MM.1S (cell line): ENCODE measurements at regions not wholly inside any gene's neighbourhood (a gene's known extent, or its start where the extent isn't known, plus 50 kb on each side); places are given as distances from the start of the nearest gene placed in this dataset.

Experiments
- DNase-seq: peaks from one replicate; pipeline ENCODE4 v3.0.0-alpha.2; 2015
- H2AFZ ChIP-seq: fragments of 300-600 bp; sonication (generic); 2 replicates; pipeline ENCODE4 v1.6.0; 2016; ENCODE audit warnings: antibody characterized with exemption, low read length
- H3F3A ChIP-seq: fragments of 300-600 bp; sonication (generic); 2 replicates; pipeline ENCODE4 v1.6.1; 2016; ENCODE audit warnings: mild to moderate bottlenecking, antibody characterized with exemption, low read length, moderate library complexity, mixed read lengths; ENCODE audit not compliant: insufficient read depth
- H3K27ac ChIP-seq: fragments of 300-600 bp; sonication (generic); 2 replicates; pipeline ENCODE4 v1.5.1; 2016; ENCODE audit warnings: mild to moderate bottlenecking, low read length
- H3K27me3 ChIP-seq: fragments of 300-600 bp; sonication (generic); replicated peaks from 2 replicates; pipeline ENCODE4 v1.6.0; 2016; ENCODE audit warnings: low read length; ENCODE audit not compliant: insufficient read depth
- H3K36me3 ChIP-seq: fragments of 300-600 bp; sonication (generic); replicated peaks from 2 replicates; pipeline ENCODE4 v1.6.1; 2016; ENCODE audit warnings: mild to moderate bottlenecking, low read length, mixed read lengths; ENCODE audit not compliant: insufficient read depth
- H3K4me1 ChIP-seq: fragments of 300-600 bp; sonication (generic); 2 replicates; pipeline ENCODE4 v1.6.1; 2016; ENCODE audit warnings: low read length, mixed read lengths
- H3K4me2 ChIP-seq: fragments of 300-600 bp; sonication (generic); 2 replicates; pipeline ENCODE4 v1.6.0; 2016; ENCODE audit warnings: low read depth, low read length
- H3K4me3 ChIP-seq: fragments of 300-600 bp; sonication (generic); 2 replicates; pipeline ENCODE4 v1.5.1; 2016; ENCODE audit warnings: low read length, mixed read lengths
- H3K79me2 ChIP-seq: fragments of 300-600 bp; sonication (generic); 2 replicates; pipeline ENCODE4 v1.6.1; 2016; ENCODE audit warnings: mixed run types, low read length, mixed read lengths
- H3K9ac ChIP-seq: fragments of 300-600 bp; sonication (generic); 2 replicates; pipeline ENCODE4 v1.6.1; 2016; ENCODE audit warnings: low read length, mixed read lengths
- H3K9me2 ChIP-seq: fragments of 300-600 bp; sonication (generic); replicated peaks from 2 replicates; pipeline ENCODE4 v1.6.1; 2016; ENCODE audit warnings: mild to moderate bottlenecking, low read length, mixed read lengths; ENCODE audit not compliant: insufficient read depth
- H3K9me3 ChIP-seq: fragments of 300-600 bp; sonication (generic); replicated peaks from 2 replicates; pipeline ENCODE4 v1.6.1; 2016; ENCODE audit warnings: mild to moderate bottlenecking, low read length, mixed read lengths; ENCODE audit not compliant: insufficient read depth
- H4K20me1 ChIP-seq: fragments of 300-600 bp; sonication (generic); 2 replicates; pipeline ENCODE4 v1.6.1; 2016; ENCODE audit warnings: mild to moderate bottlenecking, low read length, moderate library complexity, mixed read lengths; ENCODE audit not compliant: insufficient read depth
- CTCF ChIP-seq: fragments of 300-600 bp; sonication (generic); IDR thresholded peaks from 2 replicates; pipeline ENCODE4 v1.5.1; 2016; ENCODE audit warnings: antibody characterized with exemption, low read length, mixed read lengths
- EZH2 ChIP-seq: fragments of 300-600 bp; sonication (generic); optimal IDR thresholded peaks from 2 replicates; pipeline ENCODE3; 2017; ENCODE audit warnings: low read depth, mild to moderate bottlenecking, antibody characterized with exemption, low read length, mixed read lengths
- EZH2phosphoT487 ChIP-seq: fragments of 300-600 bp; sonication (generic); IDR thresholded peaks from 2 replicates; pipeline ENCODE4 v1.6.1; 2018; ENCODE audit warnings: antibody characterized with exemption, low read length

GRCh38 chr1:30419831-30420230 is 303.6 kb downstream of the MATN1 start:
- H4K20me1 ChIP-seq: no peaks in the 10 kb centered on the region
- H3K4me1 ChIP-seq: no peaks in the 10 kb centered on the region
- H3K9ac ChIP-seq: no peak overlapping the region
- H3K4me3 ChIP-seq: no peak overlapping the region
- H2AFZ ChIP-seq: no peak overlapping the region
- peaks cover 93% of the 10 kb centered on the region for H3K27me3 ChIP-seq
- H3K9me2 ChIP-seq: no peaks in the 10 kb centered on the region
- no peak overlapping the region for H3K27ac ChIP-seq
- no peaks in the 10 kb centered on the region for H3K9me3 ChIP-seq
- no peak for TF ChIP-seq EZH2
- TF ChIP-seq CTCF: no peak
- no peak for TF ChIP-seq EZH2phosphoT487
- no peaks in the 10 kb centered on the region for H3F3A ChIP-seq
- H3K36me3 ChIP-seq: no peaks in the 10 kb centered on the region
- no peak overlapping the region for H3K4me2 ChIP-seq
- no peak for DNase-seq
- no peaks in the 10 kb centered on the region for H3K79me2 ChIP-seq

GRCh38 chr1:30418939-30419720 is 304.3 kb downstream of the MATN1 start:
- DNase-seq: no peak
- Histone ChIP-seq H3K27ac (no peak overlapping the region), H3K4me1 (no peaks in the 10 kb centered on the region), H3K9me2 (no peaks in the 10 kb centered on the region), H3K9me3 (no peaks in the 10 kb centered on the region), H2AFZ (no peak overlapping the region), H3K79me2 (no peaks in the 10 kb centered on the region), H4K20me1 (no peaks in the 10 kb centered on the region), H3K4me3 (no peak overlapping the region), H3K9ac (no peak overlapping the region), H3K4me2 (no peak overlapping the region), H3F3A (no peaks in the 10 kb centered on the region), H3K36me3 (no peaks in the 10 kb centered on the region), H3K27me3 (peaks cover 96% of the 10 kb centered on the region)
- TF ChIP-seq EZH2phosphoT487: no peak
- TF ChIP-seq EZH2: no peak
- no peak for TF ChIP-seq CTCF

GRCh38 chr1:30418061-30418938 is 305.1 kb downstream of the MATN1 start:
- no peak for DNase-seq
- no peaks in the 10 kb centered on the region for H4K20me1 ChIP-seq

More at GRCh38 chr1:30418061-30418938, 305.1 kb downstream of the MATN1 start:
- Histone ChIP-seq H3K4me2 (no peak overlapping the region), H3F3A (no peaks in the 10 kb centered on the region), H3K27ac (no peak overlapping the region), H3K9me3 (no peaks in the 10 kb centered on the region), H3K36me3 (no peaks in the 10 kb centered on the region), H3K79me2 (no peaks in the 10 kb centered on the region), H3K4me3 (no peak overlapping the region), H2AFZ (no peak overlapping the region), H3K27me3 (peaks cover 96% of the 10 kb centered on the region), H3K9ac (no peak overlapping the region), H3K9me2 (no peaks in the 10 kb centered on the region), H3K4me1 (no peaks in the 10 kb centered on the region)
- TF ChIP-seq CTCF (no peak), EZH2phosphoT487 (no peak), EZH2 (no peak)
